Activated CD4-positive, CD25-positive, alpha-beta regulatory T cell treated with anti-CD3 and anti-CD28 coated beads, Interleukin-2, amount 50 U/mL, for 24 hours (primary cell): ENCODE measurements at regions not wholly inside any gene's neighbourhood (a gene's known extent, or its start where the extent isn't known, plus 50 kb on each side); places are given as distances from the start of the nearest gene placed in this dataset.
"Not testable (repeated sequence)": the region's sequence is repeated elsewhere in the genome, so short reads cannot be mapped to it uniquely, and the experiment has no call there.

Experiments used
- ATAC-seq, 2 donors: fragments of 150-1000 bp; cut with Tn5 transposase; one replicate each; pipeline ENCODE4 v1.10.0; 2021; ENCODE audit warnings: mild to moderate bottlenecking in 1 of 2, moderate library complexity in 1 of 2

- no peak for ATAC-seq
Observed at GRCh38 chr6:140806431-140806830, 1326.3 kb upstream of the GJE1 start.

DNA sequence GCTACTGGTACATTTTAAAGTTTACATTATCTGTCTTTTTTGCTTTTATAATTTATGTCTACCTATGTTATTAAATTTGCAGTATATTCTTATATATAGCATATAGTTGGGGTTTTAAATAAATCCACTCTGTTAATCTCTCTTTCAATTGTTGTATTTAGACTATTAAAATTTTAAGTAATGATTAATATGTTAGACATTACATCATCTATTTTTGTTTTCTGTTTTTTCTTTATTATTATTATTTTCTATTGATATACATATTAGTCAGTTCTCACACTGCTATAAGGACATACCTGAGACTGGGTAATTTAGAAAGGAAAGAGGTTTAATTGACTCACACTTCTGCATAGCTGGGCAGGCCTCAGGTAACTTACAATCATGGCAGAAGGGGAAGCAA, 1338.2 kb upstream of the GJE1 start:
- no peak for ATAC-seq

- no peak for ATAC-seq
Observed at GRCh38 chr6:140790109-140790508, 1342.6 kb upstream of the GJE1 start.

GRCh38 chr6:140789466-140789865, 1343.3 kb upstream of the GJE1 start:
- no peak for ATAC-seq

DNA sequence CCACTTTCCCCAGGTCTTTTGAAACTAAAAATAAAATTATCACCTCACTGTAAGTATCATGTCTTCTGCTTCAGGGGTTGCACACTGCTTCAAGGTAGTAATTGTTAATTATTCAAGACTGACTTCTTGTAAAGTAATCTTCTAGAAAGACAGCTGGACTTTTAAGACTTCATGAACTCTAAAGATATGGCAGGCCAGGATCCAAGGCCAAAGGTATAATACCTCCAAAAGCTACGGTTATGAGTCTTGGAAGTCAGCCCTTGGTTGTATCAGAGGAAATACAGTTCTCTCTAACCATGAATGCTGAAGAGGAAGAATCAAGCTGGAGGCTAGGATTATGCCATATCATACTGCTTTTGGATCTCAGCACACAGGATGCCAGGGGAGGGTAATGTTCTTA, 1346.8 kb upstream of the GJE1 start:
- no peak for ATAC-seq

DNA sequence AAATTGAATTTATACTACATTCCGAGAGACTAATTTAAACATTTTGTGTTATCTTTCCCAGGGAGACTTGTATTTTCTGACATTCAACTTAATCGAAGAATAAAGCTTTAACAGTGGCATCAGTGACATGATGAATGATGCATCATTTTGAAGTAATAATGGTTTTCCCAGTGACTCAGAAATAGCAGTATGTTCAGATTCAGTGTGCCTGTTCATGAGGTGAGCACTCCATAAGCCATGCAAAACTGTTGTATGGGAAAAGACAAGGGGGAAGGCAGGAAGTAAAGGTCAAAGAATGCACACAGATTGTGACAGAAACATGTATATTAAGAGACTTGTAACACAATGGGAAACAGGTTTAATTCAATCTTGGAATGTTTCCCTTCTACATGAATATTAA, 1348.2 kb upstream of the GJE1 start:
- no peak for ATAC-seq

DNA sequence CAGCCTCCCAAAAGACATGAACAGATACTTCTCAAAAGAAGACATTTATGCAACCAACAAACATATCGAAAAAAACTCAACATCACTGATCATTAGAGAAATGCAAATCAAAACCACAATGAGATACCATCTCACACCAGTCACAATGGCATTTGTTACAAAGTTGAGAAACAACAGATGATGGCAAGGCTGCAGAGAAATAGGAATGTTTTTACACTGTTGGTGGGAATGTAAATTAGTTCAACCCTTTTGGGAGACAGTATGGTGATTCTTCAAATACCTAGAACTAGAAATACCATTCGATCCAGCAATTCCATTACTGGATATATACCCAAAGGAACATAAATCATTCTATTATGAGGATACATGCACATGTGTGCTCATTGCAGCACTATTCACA, 1349.2 kb upstream of the GJE1 start:
- ATAC-seq, result not testable (repeated sequence)

DNA sequence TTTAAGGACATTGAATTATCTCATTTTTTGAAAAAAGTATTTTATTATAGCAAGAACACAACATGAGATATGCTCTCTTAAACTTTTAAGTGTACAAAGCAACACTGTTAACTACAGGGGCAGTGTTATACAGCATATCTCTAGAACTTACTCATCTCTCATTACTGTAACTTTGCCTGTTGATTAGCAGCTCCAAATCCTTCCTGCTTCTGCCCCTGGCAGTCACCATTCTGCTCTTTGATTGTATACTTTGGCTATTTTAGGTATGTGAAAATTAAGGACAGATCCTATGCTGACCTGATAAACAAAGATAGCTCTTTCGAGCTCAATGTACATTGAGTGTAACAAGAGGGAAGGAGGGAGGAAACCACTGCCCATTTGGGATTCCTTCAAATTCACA, 1349.8 kb upstream of the GJE1 start:
- ATAC-seq, result no peak

- peak; percentile 10 to 32 for ATAC-seq
Observed at GRCh38 chr6:140779991-140780596, 1352.6 kb upstream of the GJE1 start.

- no peak for ATAC-seq
Observed at GRCh38 chr6:140779341-140779740, 1353.4 kb upstream of the GJE1 start.

DNA sequence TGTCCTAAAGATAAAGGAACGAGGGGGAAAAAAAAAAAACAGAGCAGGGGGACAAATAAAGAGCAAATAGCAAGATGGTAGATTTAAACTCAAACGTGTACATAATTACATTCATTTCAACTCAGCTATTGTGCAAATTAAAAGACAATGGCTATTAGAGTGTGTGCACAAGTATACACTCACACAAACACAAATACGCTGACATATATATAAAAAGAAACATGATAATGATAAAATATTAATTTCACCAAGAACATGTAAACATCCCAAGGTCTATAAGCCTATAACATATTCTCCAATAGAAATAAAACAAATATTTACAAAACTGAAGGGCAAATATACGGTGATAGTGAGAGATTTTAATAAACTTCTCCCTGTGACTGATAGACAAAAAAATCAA, 1354.9 kb upstream of the GJE1 start:
- ATAC-seq, result no peak

DNA sequence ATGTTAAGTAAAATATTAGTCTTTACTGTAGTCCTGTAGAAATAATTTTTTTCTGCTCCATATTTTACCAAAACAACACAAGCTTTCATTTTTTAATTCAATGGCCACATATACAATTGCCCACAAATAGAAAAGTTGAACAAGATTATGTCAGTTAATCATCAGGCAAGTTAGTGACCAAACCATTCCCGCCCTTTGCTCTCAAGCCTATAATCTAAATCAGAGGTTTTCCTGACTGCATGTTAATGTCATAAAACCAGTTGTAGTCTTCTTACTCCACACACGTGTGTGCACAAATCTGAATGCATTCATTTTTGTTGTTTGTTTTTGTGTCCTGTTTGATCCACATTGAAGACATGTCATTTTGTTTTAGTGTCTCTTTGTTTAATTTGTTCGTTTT, 1357.7 kb upstream of the GJE1 start:
- ATAC-seq, result no peak

DNA sequence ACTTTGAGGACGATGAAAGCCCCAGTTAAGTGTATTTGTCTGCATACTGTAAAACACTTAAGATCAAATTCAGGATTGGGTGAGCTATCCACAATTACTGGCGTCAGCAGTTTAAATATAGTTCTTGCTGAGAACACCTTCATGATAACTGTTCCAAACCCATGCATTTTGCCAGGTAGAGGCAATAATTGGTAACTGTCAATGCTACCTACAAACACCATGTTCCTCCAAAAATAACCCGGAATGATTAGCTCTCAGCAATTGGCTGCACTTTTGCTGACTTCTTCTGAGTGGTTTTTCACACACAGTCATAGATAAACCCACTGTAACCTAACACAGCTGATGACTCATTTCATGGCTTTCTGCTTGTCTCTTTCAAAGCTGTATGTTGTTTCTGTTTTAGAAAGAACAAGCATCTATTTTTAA, 1358.6 kb upstream of the GJE1 start:
- peak in 1 of 2 donors; percentile 75 for ATAC-seq

- ATAC-seq, result no peak
Observed at GRCh38 chr6:140773276-140773675, 1359.4 kb upstream of the GJE1 start.

- no peak for ATAC-seq
Observed at GRCh38 chr6:140772576-140772975, 1360.1 kb upstream of the GJE1 start.

- ATAC-seq, result no peak
Observed at GRCh38 chr6:140768133-140768532, 1364.6 kb upstream of the GJE1 start.

DNA sequence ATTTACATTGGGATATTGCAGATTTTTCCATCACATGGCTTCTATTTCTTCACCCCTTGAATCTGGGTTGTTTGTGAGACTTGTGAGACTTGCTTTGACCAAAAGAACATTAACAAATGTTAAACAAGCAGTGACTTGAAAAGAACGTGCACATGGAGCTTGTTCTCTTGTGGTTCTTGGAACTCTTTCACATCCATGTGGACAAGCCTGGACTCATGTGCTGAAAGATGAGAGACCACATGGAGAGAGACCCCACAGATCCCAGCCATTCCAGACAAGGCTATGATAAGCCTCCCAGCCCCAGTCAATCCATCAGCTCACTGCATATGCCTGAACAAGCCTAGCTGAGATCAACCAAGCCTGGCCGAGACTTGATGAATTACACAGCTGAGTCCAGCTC, 1365.7 kb upstream of the GJE1 start:
- ATAC-seq, result no peak

GRCh38 chr6:140758169-140758877, 1374.4 kb upstream of the GJE1 start:
- no peak for ATAC-seq

GRCh38 chr6:140752234-140752633, 1377.8 kb upstream of the CITED2 start:
- ATAC-seq, result no peak

GRCh38 chr6:140747114-140747513, 1372.7 kb upstream of the CITED2 start:
- ATAC-seq, result no peak

- no peak for ATAC-seq
Observed at GRCh38 chr6:140744659-140745320, 1370.3 kb upstream of the CITED2 start.

DNA sequence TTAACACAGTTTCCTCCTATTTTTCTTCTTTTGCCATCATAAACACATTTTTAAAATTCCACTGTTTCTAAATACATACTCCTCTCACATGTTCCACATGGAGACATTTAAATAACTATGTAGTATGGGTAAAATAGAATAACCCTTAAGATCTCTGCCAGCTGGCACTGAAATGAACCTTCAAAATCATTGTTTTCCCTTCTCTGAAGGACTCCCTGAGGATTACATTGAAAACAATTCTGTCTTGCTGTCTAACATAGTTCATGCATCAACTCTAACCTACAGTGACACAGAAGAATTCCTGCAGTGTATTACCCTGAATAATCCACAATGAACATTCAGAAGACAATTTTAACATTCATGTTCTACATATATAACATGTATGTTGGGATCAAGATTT, 1361.8 kb upstream of the CITED2 start:
- no peak for ATAC-seq

DNA sequence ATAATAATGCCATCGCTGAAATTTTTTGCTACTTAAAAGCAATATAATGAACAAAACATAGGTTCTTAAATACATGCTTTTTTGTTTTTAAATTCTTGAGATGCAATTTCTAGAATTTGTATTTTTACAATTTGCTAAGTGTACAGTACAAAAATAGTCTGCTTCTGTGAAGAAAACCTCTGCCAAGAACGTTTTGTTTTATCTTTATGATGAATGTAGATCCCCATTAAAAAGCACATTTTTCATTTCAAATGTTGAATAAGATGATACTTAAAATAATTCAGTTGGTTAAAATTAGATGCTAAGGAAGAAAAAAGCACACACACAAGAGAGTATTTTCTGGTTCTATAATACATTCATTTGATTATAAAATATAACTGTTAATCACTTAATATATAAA, 1358.5 kb upstream of the CITED2 start:
- ATAC-seq, result no peak

DNA sequence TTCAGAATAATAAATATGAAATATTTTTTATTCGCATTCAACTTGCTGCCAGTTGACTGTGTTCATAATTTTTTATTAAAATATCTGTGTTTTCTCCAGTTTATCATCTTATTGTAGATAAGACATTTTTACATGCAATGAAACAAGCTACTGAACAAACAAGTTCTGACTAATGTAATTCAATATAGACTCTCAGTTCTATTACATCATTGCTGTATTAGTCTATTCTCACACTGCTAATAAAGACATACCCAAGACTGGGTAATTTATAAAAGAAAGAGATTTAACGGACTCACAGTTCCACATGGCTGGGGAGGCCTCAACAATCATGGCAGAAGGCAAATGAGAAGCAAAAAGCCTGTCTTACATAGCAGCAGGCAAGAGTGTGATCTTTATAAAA, 1357.7 kb upstream of the CITED2 start:
- ATAC-seq, result no peak
